IPS-18a (cell line): ENCODE measurements at regions not wholly inside any gene's neighbourhood (a gene's known extent, or its start where the extent isn't known, plus 50 kb on each side); places are given as distances from the start of the nearest gene placed in this dataset.

Experiments
- H3K27ac ChIP-seq: one replicate; pipeline ENCODE4 v1.5.1; 2013; ENCODE audit warnings: low read length
- H3K27me3 ChIP-seq: one replicate; pipeline ENCODE4 v1.6.1; 2013; ENCODE audit warnings: mild to moderate bottlenecking, low read length; ENCODE audit not compliant: control insufficient read depth, insufficient read depth
- H3K36me3 ChIP-seq: one replicate; pipeline ENCODE4 v1.6.1; 2013; ENCODE audit warnings: low read depth, low read length; ENCODE audit not compliant: control insufficient read depth
- H3K4me1 ChIP-seq: one replicate; pipeline ENCODE4 v1.6.1; 2013; ENCODE audit warnings: low read depth, low read length; ENCODE audit not compliant: control insufficient read depth
- H3K4me3 ChIP-seq: one replicate; pipeline ENCODE4 v1.5.1; 2013; ENCODE audit warnings: low read length
- H3K9ac ChIP-seq: one replicate; pipeline ENCODE4 v1.6.1; 2013; ENCODE audit warnings: mild to moderate bottlenecking, low read length, moderate library complexity
- H3K9me3 ChIP-seq: one replicate; pipeline ENCODE4 v1.6.1; 2013; ENCODE audit warnings: low read depth, low read length; ENCODE audit not compliant: control insufficient read depth

- no peak overlapping the region for H3K9ac ChIP-seq
- H3K27me3 ChIP-seq: no peaks in the 10 kb centered on the region
- no peaks in the 10 kb centered on the region for H3K9me3 ChIP-seq
- no peaks in the 10 kb centered on the region for H3K36me3 ChIP-seq
- no peak overlapping the region for H3K4me3 ChIP-seq
- no peak overlapping the region for H3K27ac ChIP-seq
- H3K4me1 ChIP-seq: peaks cover 12% of the 10 kb centered on the region
Measured at GRCh38 chr15:35626571-35627318, 80.8 kb upstream of the DPH6 start.

DNA sequence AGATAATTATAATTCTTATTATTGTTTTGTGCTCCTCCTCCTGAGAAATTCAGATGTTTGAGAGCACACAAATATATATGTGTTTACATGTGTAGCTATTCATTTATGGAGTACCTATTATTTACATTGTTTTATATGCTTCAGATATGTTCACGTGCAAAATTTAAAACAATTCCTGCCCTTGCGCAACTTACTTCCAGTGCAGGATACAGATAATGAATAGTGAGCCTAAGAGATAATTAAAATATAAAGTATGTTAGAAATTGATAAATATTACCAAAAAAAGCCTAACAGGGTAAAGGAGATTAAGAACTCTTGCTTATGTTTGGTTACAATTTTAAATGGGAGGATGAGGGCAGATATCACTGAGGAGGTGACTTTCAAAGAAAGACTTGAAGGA is 81.7 kb upstream of the DPH6 start:
- Histone ChIP-seq H3K27me3 (no peaks in the 10 kb centered on the region), H3K9ac (no peak overlapping the region), H3K36me3 (no peaks in the 10 kb centered on the region), H3K4me3 (no peak overlapping the region), H3K9me3 (no peaks in the 10 kb centered on the region), H3K27ac (no peak overlapping the region), H3K4me1 (peaks cover 12% of the 10 kb centered on the region)

- Histone ChIP-seq H3K36me3 (no peaks in the 10 kb centered on the region), H3K4me3 (no peak overlapping the region)
Measured at GRCh38 chr15:35629766-35630165, 83.8 kb upstream of the DPH6 start.

DNA sequence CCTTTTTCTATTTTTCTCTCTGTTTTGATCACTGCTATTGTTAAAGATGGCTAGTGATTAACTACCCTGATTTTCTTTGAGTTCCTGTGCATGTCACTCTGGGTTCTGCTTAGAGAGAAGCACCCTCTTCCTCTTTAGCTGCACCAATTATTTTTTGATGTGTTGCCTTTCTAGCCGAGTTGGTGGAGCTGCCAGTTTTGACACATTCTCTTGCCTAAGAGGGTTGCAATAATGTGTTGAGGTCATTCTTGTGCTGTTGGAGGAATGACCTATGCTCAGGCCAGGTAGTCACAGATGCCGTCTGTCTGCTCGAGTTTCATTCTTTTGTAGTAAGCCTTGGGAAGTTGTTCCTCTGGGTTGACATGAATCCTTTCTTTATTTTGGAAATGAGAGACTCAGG is 84.6 kb upstream of the DPH6 start:
- Histone ChIP-seq H3K27ac (no peak overlapping the region), H3K36me3 (no peaks in the 10 kb centered on the region), H3K4me1 (peaks cover 12% of the 10 kb centered on the region), H3K27me3 (no peaks in the 10 kb centered on the region), H3K9ac (no peak overlapping the region), H3K9me3 (no peaks in the 10 kb centered on the region), H3K4me3 (no peak overlapping the region)

More at GRCh38 chr15:35629766-35630165, 83.8 kb upstream of the DPH6 start:
- Histone ChIP-seq H3K27ac (no peak overlapping the region), H3K27me3 (no peaks in the 10 kb centered on the region), H3K9ac (no peak overlapping the region), H3K9me3 (no peaks in the 10 kb centered on the region), H3K4me1 (peaks cover 12% of the 10 kb centered on the region)

DNA sequence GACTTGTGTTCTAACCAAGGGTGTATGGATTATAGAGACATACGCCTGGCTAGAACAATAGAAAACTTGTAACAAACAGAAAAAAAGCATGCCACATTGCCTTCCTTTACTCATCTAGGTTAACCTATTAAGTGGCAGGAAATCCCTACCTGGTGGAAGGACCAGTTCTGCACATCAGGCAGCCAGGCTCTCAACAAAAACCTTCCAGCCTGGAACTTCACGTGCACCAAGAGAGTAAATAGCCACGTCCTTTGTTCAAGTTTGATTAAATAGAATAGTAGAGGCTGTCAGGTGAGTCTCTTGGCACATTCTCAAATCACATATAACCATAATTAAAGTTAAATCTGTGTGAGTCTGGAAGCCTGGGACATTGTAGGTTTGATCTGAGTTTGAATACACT is 85.0 kb upstream of the DPH6 start:
- Histone ChIP-seq H3K4me1 (peaks cover 10% of the 10 kb centered on the region), H3K36me3 (no peaks in the 10 kb centered on the region), H3K9me3 (no peaks in the 10 kb centered on the region), H3K9ac (no peak overlapping the region), H3K27me3 (no peaks in the 10 kb centered on the region), H3K27ac (no peak overlapping the region), H3K4me3 (no peak overlapping the region)

DNA sequence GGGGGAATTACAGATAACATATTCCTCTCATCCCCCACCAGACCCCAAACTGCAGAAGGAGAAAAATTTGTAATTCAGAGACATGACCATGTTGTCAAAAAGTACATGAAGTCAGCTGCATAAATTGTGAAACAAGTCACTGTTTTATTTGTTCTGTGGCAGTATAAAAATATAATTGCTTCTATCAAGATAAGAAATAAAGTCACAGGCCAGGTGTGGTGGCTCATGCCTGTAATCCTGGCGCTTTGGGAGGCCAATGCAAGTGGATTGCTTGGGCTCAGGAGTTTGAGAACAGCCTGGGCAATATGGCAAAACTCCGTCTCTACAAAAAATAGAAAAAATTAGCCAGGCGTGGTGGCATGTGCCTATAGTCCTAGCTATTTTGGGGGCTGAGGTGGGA is 87.7 kb upstream of the DPH6 start:
- peaks cover 7% of the 10 kb centered on the region for H3K4me1 ChIP-seq

GRCh38 chr15:35646790-35647189 is 100.8 kb upstream of the DPH6 start:
- Histone ChIP-seq H3K9me3 (no peaks in the 10 kb centered on the region), H3K27me3 (no peaks in the 10 kb centered on the region), H3K36me3 (no peaks in the 10 kb centered on the region), H3K4me1 (no peaks in the 10 kb centered on the region), H3K4me3 (no peak overlapping the region), H3K9ac (no peak overlapping the region), H3K27ac (no peak overlapping the region)

More for the DNA sequence above, 87.7 kb upstream of the DPH6 start:
- no peak overlapping the region for H3K4me3 ChIP-seq
- no peaks in the 10 kb centered on the region for H3K9me3 ChIP-seq
- H3K27ac ChIP-seq: no peak overlapping the region
- no peaks in the 10 kb centered on the region for H3K36me3 ChIP-seq
- H3K9ac ChIP-seq: no peak overlapping the region
- H3K27me3 ChIP-seq: no peaks in the 10 kb centered on the region

DNA sequence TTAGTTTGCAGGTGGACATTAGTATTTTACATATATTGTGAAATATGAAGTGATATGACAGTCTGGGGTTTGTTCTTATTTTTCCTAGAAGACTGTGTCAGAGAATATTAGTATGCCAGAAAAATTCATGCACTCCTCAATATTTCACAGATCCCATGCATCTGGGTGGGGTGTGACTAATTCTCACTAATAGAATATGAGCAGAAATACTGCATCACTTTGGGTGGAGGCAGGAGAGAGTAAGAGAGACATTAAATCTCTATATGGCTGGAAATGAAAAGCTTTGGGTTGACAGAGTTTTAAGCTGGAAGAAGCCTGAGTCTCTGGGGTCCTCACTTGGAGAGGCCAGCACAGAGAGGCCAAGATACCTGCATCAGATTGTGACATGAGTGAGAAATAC is 101.3 kb upstream of the DPH6 start:
- Histone ChIP-seq H3K9ac (no peak overlapping the region), H3K4me3 (no peak overlapping the region), H3K9me3 (no peaks in the 10 kb centered on the region), H3K27me3 (no peaks in the 10 kb centered on the region), H3K27ac (no peak overlapping the region), H3K36me3 (no peaks in the 10 kb centered on the region), H3K4me1 (no peaks in the 10 kb centered on the region)

DNA sequence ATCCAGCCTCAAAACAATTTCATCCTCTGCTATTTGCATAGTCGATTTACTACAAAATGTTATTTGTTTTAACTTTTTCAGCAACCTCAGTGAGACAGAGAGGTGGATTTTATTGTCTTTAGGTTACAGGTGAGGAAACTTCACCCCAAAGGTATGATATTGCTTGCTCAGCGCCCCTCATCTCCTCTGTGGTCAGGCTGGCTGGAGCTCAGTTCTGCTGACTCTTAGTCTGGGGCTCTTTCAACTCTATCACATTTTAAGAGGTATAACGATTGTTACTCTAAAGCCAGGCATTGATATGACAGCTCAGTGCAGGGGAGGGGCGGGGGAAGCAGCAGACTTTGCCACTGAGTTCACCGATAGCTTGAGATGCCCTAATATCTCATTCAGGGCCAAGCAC is 103.0 kb upstream of the DPH6 start:
- Histone ChIP-seq H3K4me3 (no peak overlapping the region), H3K9me3 (no peaks in the 10 kb centered on the region), H3K27ac (no peak overlapping the region), H3K4me1 (no peaks in the 10 kb centered on the region), H3K27me3 (no peaks in the 10 kb centered on the region), H3K36me3 (no peaks in the 10 kb centered on the region), H3K9ac (no peak overlapping the region)

- Histone ChIP-seq H3K9ac (no peak overlapping the region), H3K4me1 (no peaks in the 10 kb centered on the region), H3K9me3 (no peaks in the 10 kb centered on the region), H3K4me3 (no peak overlapping the region), H3K27me3 (no peaks in the 10 kb centered on the region), H3K36me3 (no peaks in the 10 kb centered on the region), H3K27ac (no peak overlapping the region)
Measured at GRCh38 chr15:35649575-35649974, 103.6 kb upstream of the DPH6 start.

DNA sequence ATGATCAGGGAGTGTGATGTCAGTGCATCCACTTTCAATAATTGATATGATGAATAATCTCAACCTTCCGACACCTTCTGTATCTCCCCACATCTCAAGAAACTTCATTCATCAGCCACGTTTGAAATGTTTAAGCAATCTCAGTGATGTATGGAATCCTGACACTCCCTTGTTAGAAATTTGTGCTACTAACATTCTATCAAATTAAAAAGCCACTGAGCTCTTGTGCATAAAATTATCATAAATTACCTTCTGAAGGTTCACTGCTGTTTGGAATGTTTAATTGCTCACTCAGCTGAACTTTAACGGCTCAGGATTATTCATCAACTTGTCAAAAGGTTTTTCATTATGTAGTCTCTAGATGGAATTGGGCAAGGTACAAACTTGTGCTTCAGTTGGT is 108.4 kb upstream of the DPH6 start:
- Histone ChIP-seq H3K27ac (no peak overlapping the region), H3K36me3 (no peaks in the 10 kb centered on the region), H3K4me3 (no peak overlapping the region), H3K4me1 (no peaks in the 10 kb centered on the region), H3K9ac (no peak overlapping the region), H3K9me3 (no peaks in the 10 kb centered on the region), H3K27me3 (no peaks in the 10 kb centered on the region)

GRCh38 chr15:35657679-35658311 is 111.8 kb upstream of the DPH6 start:
- H3K9ac ChIP-seq: no peak overlapping the region
- H3K4me3 ChIP-seq: no peak overlapping the region
- no peaks in the 10 kb centered on the region for H3K27me3 ChIP-seq
- H3K9me3 ChIP-seq: no peaks in the 10 kb centered on the region
- no peaks in the 10 kb centered on the region for H3K36me3 ChIP-seq
- no peaks in the 10 kb centered on the region for H3K4me1 ChIP-seq
- H3K27ac ChIP-seq: no peak overlapping the region
